Putamen (tissue), 1 donor: ENCODE measurements at regions not wholly inside any gene's neighbourhood (a gene's known extent, or its start where the extent isn't known, plus 50 kb on each side); places are given as distances from the start of the nearest gene placed in this dataset.

ENCODE experiments used
- DNase-seq: peaks from one replicate; pipeline ENCODE4 v3.0.0-alpha.2; 2016; ENCODE audit warnings: low spot score

DNA sequence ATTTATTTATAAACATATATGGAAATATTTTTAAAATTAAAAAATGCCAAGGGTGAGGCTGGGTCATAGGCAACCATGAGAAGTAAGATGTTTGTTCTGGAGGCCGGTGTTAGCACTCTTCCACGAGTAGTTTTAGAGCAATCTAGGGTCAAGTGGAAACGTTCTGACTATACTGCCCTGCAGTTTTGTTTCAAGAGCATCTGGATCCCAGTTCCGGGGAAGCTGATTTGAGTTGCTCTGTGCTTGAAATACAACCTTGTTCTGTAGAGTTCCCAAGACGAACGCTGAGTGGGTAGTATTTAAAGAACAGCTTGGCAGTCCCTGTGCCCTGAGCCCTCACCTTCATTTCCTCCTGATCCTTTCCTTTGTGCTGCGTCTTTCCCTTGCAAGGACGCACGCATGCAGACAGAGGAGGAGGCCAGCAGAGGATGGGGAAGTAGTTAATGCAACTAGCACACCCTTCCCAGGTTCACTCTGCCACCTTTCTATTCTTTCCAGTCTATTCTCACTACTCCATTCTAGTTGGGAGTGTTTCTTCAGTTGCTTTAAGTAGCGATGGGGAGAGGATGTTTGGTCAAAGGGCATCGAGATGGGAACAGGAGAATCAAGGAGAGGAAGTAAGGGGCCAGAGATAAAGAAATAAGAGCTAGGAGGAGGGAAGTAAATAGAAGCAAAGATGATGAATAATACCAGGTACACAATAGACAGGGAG, 68.3 kb upstream of the ZSWIM6 start:
- DNase-seq, result no peak

DNA sequence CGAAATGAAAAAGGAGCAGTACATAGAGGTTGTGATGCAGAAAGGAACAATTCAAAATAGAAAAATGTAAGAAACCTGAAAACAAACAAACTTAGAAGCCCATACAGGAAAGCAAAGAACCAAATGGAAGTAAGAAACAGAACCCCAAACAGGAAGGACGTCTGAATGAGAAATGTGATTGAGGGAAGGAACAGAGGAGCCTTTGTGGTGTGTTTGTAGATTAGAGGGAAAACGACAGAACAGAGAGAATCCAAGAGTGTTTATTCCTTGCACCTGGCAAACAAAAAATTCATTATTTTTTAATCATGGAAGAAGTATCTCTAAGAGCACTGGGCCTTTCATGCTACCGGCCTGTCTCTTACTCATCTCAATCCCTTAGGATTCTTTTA, 67.8 kb upstream of the ZSWIM6 start:
- DNase-seq, result no peak

DNA sequence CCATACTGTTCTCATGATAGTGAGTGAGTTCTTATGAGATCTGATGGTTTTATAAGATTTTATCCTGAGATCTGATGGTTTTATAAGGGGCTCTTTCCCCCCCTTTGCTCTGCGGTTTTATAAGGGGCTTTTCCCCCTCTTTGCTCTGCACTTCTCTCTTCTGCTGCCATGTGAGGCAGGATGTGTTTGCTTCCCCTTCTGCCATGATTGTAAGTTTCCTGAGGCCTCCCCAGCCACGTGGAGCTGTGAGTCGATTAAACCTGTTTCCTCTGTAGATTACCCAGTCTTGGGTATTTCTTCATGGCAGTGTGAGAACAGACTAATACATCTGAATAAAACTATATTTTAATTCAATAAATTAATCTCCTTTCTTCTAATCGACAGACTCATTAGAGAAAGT, 64.9 kb upstream of the ZSWIM6 start:
- DNase-seq, result no peak

DNA sequence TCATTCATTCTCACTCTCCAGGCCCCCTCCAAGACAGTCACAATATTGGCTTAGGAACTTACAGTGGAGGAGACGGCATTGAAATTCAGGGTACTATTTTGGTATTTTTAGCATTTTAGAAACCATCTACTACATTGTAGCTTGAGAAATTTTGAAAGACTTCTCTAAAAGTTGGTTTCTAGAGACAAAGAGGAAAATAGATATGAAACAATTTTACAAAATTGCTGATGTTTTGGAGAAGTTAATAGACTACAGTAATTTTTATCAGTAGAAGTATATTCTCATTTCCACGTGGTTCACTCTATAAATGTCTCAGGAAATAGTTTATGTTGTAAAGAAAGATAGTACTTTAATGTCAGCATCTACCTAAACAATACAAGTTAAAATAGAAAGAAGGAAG, 63.2 kb upstream of the ZSWIM6 start:
- DNase-seq, result no peak

DNA sequence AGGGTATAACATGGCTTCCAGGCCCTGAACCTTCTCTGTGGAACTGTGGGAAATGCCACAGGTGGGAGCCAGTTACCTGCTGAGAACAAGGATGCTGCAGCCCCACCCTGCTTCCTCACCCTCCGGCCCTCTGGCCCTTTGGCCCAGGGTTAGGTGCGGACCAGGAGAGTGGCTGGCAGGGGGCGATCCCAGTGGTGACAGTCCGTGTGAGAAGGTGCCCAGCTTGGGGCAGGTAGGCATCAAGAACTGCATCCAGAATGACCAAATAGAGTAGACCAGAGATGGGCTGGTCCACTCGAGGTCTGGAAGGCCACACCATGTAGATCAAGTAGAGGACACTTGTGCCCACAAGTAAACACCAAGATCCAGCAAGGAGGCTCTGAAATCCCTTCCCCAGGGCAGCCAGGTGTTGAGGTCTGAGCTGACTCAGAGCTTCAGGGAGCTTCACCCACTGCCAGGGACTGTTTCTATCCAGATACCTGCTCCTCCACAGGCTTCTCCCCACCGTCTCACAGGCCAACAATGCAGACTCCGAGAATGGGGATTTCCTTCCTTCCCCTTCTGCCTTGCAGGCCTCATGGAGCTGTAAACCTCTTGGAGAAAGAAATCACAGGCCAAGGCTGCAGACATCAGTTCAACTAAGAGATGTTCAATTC, 61.4 kb upstream of the ZSWIM6 start:
- DNase-seq, result no peak

DNA sequence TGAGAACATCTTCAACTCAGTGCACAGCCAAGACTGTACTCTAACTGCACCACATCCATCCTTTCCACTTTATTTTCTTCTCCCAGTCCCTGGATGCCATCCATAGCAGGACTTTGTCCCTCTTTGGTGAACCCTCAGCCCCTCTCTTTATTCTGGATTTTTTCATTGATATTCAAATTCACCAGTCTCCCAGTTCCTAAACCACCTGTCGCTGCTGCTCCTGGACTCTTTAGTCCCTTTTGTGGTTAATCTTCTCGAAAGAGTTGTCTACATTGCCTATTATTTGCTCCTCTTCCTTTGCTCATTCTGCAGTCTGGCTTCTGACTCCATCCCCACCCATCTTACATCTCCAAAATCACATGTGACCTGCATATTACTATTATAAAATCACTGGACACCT, 59.4 kb upstream of the ZSWIM6 start:
- DNase-seq, result no peak

DNA sequence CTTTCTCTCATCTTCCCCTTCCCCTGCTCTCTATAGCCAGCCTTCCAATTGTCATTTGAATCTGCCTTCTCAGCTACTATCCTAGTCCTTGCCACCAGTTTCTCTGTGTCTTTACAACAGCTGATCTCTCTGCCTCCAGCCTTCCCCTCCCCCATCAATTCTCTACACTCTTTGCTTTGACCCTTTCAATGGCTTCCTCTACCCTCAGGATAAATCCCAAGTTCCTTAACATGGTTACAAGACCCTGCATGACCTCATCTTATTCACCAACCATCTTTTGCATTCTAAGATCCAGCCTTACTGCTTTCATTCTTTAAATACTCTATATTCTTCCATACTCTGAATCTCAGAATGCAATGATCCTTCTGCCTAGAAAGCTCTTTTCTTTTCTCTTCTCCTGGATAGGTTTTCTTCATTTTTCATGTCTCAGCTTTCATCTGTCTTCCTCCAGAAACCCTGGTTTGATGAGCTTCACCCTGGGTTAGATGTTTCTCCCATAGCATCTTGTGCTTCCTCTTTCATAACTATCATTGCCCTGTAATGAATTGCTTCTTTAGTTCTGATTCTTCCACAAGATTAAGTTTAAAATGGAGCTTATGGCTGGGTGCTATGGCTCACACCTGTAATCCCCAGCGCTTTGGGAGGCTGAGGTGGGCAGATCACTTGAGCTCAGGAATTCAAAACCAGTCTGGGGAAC, 58.6 kb upstream of the ZSWIM6 start:
- no peak for DNase-seq

DNA sequence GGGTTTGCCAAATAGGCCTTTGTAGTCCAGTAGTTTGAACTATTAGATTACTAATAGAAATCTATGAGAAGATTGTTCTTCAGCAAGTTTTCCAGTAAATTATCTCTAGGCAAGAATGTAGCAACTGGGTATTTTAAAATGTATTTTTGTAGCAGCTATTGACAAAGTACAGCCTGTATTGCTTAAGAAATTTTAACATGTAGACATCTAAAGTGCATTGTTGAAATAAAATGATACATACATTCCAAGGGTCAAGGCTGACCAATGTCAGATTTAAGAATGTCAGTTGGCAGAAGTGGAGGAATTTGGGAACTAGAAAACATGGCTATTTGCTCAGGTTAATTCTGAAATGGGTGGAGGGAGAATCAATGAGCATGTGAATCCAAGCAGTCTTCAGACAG, 57.5 kb upstream of the ZSWIM6 start:
- DNase-seq, result no peak

DNA sequence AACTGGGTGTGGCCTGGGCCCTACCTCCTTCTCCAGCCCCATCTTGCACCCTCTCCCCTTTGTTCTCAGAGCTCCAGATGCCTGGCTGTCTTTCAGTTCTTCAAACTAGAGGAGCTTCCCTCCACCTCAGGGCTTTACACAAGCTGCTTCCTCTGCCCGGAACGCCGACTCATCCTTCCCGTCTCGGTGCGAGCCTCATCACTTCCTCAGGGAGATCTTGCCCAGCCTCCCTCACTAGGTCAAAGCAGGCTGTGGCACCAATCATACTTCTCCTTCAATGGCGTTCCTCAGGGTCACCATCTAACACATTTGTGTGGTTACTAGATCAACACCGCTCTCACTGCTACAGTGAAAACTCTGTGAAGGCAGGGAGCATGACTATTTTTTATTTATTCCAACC, 56.2 kb upstream of the ZSWIM6 start:
- no peak for DNase-seq

DNA sequence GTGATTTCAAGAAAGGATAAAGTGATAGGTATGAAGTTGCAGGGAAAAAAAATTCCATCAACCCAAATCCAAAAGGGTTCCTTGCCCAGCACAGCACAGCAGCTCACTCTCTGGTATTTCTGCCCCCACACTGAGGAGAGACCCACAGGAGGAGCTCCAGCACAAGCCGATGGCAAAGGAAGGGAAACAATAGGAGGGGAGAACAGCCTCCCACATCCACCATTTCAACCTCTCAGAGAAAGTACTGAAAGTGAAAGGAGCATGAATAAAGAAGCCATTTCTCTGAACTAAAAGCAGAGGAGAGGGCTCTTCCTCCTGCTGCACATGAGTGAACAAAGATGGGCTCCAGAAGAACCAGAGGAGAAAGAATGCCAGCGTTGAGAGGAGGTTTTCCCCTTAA, 54.9 kb upstream of the ZSWIM6 start:
- DNase-seq, result no peak

DNA sequence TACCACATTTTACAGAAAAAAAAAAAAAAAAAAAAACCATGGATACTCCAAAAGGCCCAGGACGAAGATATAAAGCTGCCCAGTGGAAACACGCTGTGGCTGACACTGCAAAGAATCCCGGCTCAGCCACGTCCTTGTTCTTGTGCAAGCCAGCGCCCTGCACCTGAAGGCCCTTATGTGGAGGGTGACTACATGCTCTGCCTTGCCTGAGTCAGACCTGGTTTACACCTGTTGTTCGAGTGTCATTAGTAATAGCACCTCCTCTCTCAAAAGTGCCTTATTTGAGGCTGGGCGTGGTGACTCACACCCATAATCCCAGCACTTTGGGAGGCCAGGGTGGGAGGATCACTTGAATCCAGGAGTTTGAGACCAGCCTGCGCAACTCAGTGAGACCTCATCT, 54.3 kb upstream of the ZSWIM6 start:
- no peak for DNase-seq

DNA sequence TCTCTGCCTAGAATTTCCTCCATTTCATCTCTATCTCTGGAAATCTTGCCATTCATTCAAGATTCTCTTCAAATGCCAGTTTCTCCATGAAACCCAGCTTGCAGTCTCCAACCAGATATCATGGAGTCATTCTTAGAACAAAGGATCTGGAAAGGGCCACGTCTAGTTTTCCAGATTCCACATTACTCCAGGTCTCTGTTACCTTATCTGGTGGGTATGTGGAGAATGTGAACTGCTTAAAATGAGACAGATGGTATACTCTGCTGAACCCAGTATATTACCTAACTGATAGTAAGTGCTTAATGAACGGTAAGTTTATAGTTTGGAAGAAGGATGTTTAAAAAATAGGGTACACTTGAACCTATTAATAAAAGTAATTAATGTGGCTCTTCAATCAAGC, 52.3 kb upstream of the ZSWIM6 start:
- no peak for DNase-seq

DNA sequence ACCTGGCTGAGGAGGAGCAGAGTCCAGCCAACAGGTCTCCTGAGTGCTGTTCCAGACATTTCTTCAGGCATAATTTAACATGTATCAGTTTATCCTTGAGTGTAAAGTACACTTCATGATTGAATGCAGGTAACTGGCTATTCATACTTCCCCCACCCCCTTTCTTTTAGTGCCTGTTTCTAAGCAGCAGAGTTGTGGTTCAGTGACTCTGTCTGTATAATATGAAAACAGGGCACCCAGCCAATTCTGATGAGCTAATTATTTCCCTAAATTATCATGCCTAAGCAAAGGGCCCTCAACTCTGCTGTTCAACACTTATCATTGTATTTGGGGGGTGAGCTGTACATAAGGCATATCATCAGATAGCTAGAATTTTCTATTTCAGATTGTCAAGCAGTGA, 51.9 kb upstream of the ZSWIM6 start:
- no peak for DNase-seq

DNA sequence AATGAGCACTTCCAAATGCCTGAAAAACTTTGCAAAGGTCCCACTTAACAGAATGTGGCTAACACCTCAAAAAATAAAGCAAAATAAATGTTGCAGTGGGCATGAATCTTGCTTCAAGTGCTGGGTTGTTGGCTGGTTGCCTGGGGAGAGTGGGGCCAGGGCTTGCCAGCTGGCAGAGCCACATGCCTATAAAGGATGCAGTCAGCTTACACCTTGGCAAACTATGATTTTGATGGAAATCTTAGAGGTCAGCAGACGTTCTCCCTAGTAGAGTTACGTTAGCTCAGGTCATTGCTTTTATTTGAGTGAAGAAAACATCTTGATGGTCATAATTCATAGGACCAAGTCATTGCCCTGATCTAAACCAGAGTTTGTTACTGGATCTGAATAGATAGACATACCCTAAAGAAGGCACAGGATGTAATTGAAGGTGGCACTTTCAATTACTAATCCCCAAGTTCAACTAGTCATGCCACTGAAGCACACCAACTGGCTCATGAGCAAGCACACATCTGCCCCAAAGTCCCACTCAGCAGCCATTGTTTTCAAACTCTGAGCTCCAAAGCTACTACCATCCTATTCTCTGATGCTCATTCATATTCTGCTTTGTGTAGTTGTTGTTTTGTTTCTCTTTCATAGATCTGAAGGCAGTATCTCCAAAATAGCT, 51.2 kb upstream of the ZSWIM6 start:
- DNase-seq, result no peak

DNA sequence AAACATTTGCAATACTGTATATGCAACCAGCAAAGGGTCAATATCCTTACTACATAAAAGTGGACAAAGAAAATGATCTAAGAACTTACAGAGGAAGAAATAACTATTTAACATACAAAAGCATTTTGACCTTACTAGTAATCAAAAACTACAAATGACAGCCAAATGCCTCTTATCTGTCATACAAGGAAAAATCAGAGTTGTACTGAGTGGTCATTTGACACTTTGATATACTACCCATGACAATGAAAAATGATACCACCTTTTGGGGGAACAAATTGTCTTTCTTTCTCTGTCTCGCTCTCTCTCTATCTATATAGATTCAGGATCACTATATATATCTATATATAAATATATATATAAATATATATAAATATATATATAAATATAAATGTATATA, 50.4 kb upstream of the ZSWIM6 start:
- DNase-seq, result no peak
